ENCODE measurements at regions not wholly inside any gene's neighbourhood (a gene's known extent, or its start where the extent isn't known, plus 50 kb on each side); places are given as distances from the start of the nearest gene placed in this dataset.

DNA sequence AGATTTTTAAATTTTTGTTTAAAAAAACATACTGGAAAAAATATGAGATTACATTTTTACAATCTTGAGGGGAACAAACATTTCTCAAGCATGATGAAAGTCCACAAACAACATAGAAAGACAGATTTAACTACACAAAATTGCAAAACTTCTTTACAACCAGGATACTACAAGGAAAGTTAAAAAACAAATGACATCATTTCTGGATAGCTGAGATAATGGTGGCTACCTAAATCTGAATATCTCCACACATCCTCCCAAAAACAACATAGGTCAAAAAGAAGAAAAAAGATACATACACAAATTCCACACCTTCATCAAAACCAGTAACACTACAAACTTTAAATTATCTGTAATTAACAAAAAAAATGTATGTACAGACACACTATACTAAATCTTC lies 120.8 kb upstream of the TNPO1 start:
- Histone ChIP-seq H2BK15ac (ENCODE audit: low read length) (no peak overlapping the region), H3K9me3 (ENCODE audit: insufficient read depth in 2 of 2, low read depth in 1 of 2, low read length in 1 of 2) (no peaks in the 10 kb centered on the region), H3K23me2 (ENCODE audit: low read depth, low read length) (no peaks in the 10 kb centered on the region), H4K8ac (ENCODE audit: extremely low read depth, insufficient read depth, low read length) (no peak overlapping the region), H3K79me2 (ENCODE audit: control insufficient read depth in 1 of 2, insufficient read depth in 2 of 2, low read length in 2 of 2) (no peaks in the 10 kb centered on the region), H2BK20ac (ENCODE audit: low read length) (no peak overlapping the region), H3K4me1 (replicated peaks in 1 of 4; ENCODE audit: control insufficient read depth in 3 of 4, insufficient read depth in 4 of 4, low read length in 3 of 4) (no peaks in the 10 kb centered on the region), H3K18ac (ENCODE audit: extremely low read depth, low read length) (no peak overlapping the region), H3K4me2 (ENCODE audit: insufficient read depth in 1 of 2, low read depth in 2 of 2, low read length in 2 of 2) (no peak overlapping the region), H3K4me3 (ENCODE audit: extremely low read depth in 1 of 4, insufficient read depth in 2 of 4, low read depth in 3 of 4, low read length in 4 of 4) (no peak overlapping the region), H3K36me3 (ENCODE audit: control insufficient read depth in 2 of 4, insufficient read depth in 4 of 4, low read length in 3 of 4) (no peaks in the 10 kb centered on the region), H3K27ac (ENCODE audit: low read depth, low read length) (no peak overlapping the region), H4K20me1 (replicated peaks in 1 of 2; ENCODE audit: control insufficient read depth in 1 of 2, insufficient read depth in 2 of 2, low read length in 2 of 2) (no peaks in the 10 kb centered on the region), H3K23ac (ENCODE audit: insufficient read length) (no peak overlapping the region), H2BK12ac (ENCODE audit: low read depth, low read length) (no peak overlapping the region), H3K27me3 (replicated peaks in 1 of 4; ENCODE audit: control insufficient read depth in 3 of 4, extremely low read depth in 1 of 4, insufficient read depth in 3 of 4, low read length in 3 of 4) (no peaks in the 10 kb centered on the region), H2AFZ (ENCODE audit: low read length) (no peak overlapping the region), H3K14ac (ENCODE audit: insufficient read length) (no peak overlapping the region), H2AK5ac (ENCODE audit: low read depth, low read length) (no peak overlapping the region), H3K79me1 (ENCODE audit: low read depth, low read length) (no peaks in the 10 kb centered on the region), H3K9ac (replicated peaks in 1 of 4; ENCODE audit: extremely low read depth in 1 of 4, low read depth in 3 of 4, low read length in 3 of 4) (no peak overlapping the region), H2BK5ac (ENCODE audit: low read depth, low read length) (no peak overlapping the region), H2BK120ac (replicated peaks; ENCODE audit: low read depth, low read length) (no peak overlapping the region), H3K56ac (replicated peaks; ENCODE audit: insufficient read length, low read depth, low read length) (no peak overlapping the region), H3K4ac (replicated peaks; ENCODE audit: insufficient read length, low read depth, low read length) (no peak overlapping the region), H4K5ac (ENCODE audit: insufficient read length, low read depth, low read length) (no peak overlapping the region), H4K91ac (replicated peaks; ENCODE audit: insufficient read length, low read length) (no peak overlapping the region)
- POLR2A ChIA-PET (ENCODE audit: partially characterized antibody) = no interaction called here
- DNase-seq (ENCODE audit: low read depth in 1 of 2, low spot score in 2 of 2) = no peak
- CTCF ChIA-PET (ENCODE audit: partially characterized antibody) = no interaction called here
- FAIRE-seq = no peak
- TF ChIP-seq TAF7 (optimal IDR thresholded peaks at IDR 0.05; ENCODE audit: borderline replicate concordance, low read depth, low read length) (no peak), BCL11A (IDR thresholded peaks at IDR 0.05; ENCODE audit: low read depth in 2 of 2, low read length in 2 of 2) (no peak), JUND (IDR thresholded peaks at IDR 0.05; ENCODE audit: low read length) (no peak), SP2 (IDR thresholded peaks at IDR 0.05; ENCODE audit: low read length) (no peak), EP300 (IDR thresholded peaks at IDR 0.05; ENCODE audit: borderline replicate concordance in 1 of 2, low read depth in 2 of 2, low read length in 2 of 2) (no peak), SIN3A (conservative IDR thresholded peaks at IDR 0.05 in 1 of 2, IDR thresholded peaks at IDR 0.05 in 1 of 2; ENCODE audit: low read depth in 1 of 2, low read length in 2 of 2) (no peak), RAD21 (IDR thresholded peaks at IDR 0.05 in 1 of 2, conservative IDR thresholded peaks at IDR 0.05 in 1 of 2; ENCODE audit: low read depth in 2 of 2, low read length in 2 of 2) (no peak), BRCA1 (IDR thresholded peaks at IDR 0.05; ENCODE audit: low read depth, low read length) (no peak), FOSL1 (IDR thresholded peaks at IDR 0.05; ENCODE audit: insufficient read depth, low read depth, low read length) (no peak), ZNF274 (IDR thresholded peaks at IDR 0.05; ENCODE audit: borderline replicate concordance, extremely low read depth, low read length) (no peak), NANOG (IDR thresholded peaks at IDR 0.05; ENCODE audit: insufficient read depth, low read depth, low read length, poor library complexity, severe bottlenecking) (no peak)
- TF ChIP-seq, protein P1, sequence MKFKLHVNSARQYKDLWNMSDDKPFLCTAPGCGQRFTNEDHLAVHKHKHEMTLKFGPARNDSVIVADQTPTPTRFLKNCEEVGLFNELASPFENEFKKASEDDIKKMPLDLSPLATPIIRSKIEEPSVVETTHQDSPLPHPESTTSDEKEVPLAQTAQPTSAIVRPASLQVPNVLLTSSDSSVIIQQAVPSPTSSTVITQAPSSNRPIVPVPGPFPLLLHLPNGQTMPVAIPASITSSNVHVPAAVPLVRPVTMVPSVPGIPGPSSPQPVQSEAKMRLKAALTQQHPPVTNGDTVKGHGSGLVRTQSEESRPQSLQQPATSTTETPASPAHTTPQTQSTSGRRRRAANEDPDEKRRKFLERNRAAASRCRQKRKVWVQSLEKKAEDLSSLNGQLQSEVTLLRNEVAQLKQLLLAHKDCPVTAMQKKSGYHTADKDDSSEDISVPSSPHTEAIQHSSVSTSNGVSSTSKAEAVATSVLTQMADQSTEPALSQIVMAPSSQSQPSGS (IDR thresholded peaks at IDR 0.05; ENCODE audit: low read length) = no peak
- TF ChIP-seq, protein P2, sequence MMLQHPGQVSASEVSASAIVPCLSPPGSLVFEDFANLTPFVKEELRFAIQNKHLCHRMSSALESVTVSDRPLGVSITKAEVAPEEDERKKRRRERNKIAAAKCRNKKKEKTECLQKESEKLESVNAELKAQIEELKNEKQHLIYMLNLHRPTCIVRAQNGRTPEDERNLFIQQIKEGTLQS (IDR thresholded peaks at IDR 0.05; ENCODE audit: insufficient read depth, low read depth, low read length) = no peak

Data from H1 (cell line).